ENCODE measurements at regions not wholly inside any gene's neighbourhood (a gene's known extent, or its start where the extent isn't known, plus 50 kb on each side); places are given as distances from the start of the nearest gene placed in this dataset.

GRCh38 chr9:16951502-16951901, 81.0 kb upstream of the BNC2 start:
- no peak for DNase-seq

GRCh38 chr9:16950051-16950450, 79.6 kb upstream of the BNC2 start:
- DNase-seq, result no peak

- DNase-seq, result no peak
Observed at GRCh38 chr9:16930578-16930977, 60.1 kb upstream of the BNC2 start.

GRCh38 chr9:16928179-16928945, 57.9 kb upstream of the BNC2 start:
- no peak for DNase-seq

- DNase-seq, result no peak
Observed at GRCh38 chr9:16925426-16925825, 55.0 kb upstream of the BNC2 start.

GRCh38 chr9:16924311-16924915, 53.9 kb upstream of the BNC2 start:
- no peak for DNase-seq

GRCh38 chr9:16921855-16922254, 51.4 kb upstream of the BNC2 start:
- DNase-seq, result no peak
